Upper lobe of left lung (tissue), 4 donors: ENCODE measurements at regions not wholly inside any gene's neighbourhood (a gene's known extent, or its start where the extent isn't known, plus 50 kb on each side); places are given as distances from the start of the nearest gene placed in this dataset.

Experiments used
- CTCF ChIP-seq, 6 experiments: fragments of 450-650 bp in 4 of 6; fragments of 200-600 bp in 2 of 6; sonication (generic) in 2 of 6; IDR thresholded peaks; one replicate each; pipeline ENCODE4 v1.5.1; 2016 to 2019; ENCODE audit warnings: antibody characterized with exemption in 6 of 6
- POLR2AphosphoS5 ChIP-seq, 2 donors: sonication (generic); formaldehyde crosslinking; IDR thresholded peaks; one replicate each; pipeline ENCODE4 v1.5.1; 2017; ENCODE audit warnings: antibody characterized with exemption in 2 of 2

GRCh38 chr2:194044321-194044720 lies 1612.7 kb upstream of the SLC39A10 start:
- TF ChIP-seq POLR2AphosphoS5 (IDR thresholded peaks at IDR 0.05) (no peak), CTCF (IDR thresholded peaks at IDR 0.05) (no peak)
